Right lobe of liver (tissue), 6 donors: ENCODE measurements at regions not wholly inside any gene's neighbourhood (a gene's known extent, or its start where the extent isn't known, plus 50 kb on each side); places are given as distances from the start of the nearest gene placed in this dataset.
A peak's percentile ranks its signal among the peaks of the same experiment; 100 is the strongest.

ENCODE experiments used
- ATAC-seq, 4 donors: fragments of 200-7000 bp; cut with Tn5 transposase; one replicate each; pipeline ENCODE4 v1.9.1; 2020; ENCODE audit warnings: mild to moderate bottlenecking in 4 of 4, moderate library complexity in 4 of 4
- DNase-seq, 3 donors: peaks; one replicate each; pipeline ENCODE4 v3.0.0-alpha.2; 2020
- H3K27ac ChIP-seq, 3 donors: fragments of 200-600 bp; one replicate each; pipeline ENCODE4 v1.8.0; 2022
- H3K27me3 ChIP-seq, 2 donors: fragments of 200-600 bp; one replicate each; pipeline ENCODE4 v1.8.0; 2022
- H3K36me3 ChIP-seq, 4 donors: fragments of 200-600 bp; sonication (generic) in 1 of 4; one replicate each; pipeline versions ENCODE4 v1.5.1 to v1.8.0; 2017 to 2022; ENCODE audit warnings: control low read depth in 1 of 4
- H3K4me1 ChIP-seq, 4 donors: fragments of 200-600 bp; sonication (generic) in 1 of 4; one replicate each; pipeline versions ENCODE4 v1.5.1 to v1.8.0; 2017 to 2022; ENCODE audit warnings: control low read depth in 1 of 4
- H3K4me3 ChIP-seq, 3 donors: fragments of 200-600 bp; one replicate each; pipeline ENCODE4 v1.8.0; 2022
- H3K9me3 ChIP-seq, 4 donors: fragments of 200-600 bp; sonication (generic) in 1 of 4; one replicate each; pipeline versions ENCODE4 v1.5.1 to v1.8.0; 2017 to 2022; ENCODE audit warnings: control low read depth in 1 of 4
- CTCF ChIP-seq, 4 donors: fragments of 200-600 bp in 3 of 4; fragments of 450-650 bp in 1 of 4; IDR thresholded peaks; one replicate each; pipeline versions ENCODE4 v1.5.1 to v1.8.0; 2016 to 2022; ENCODE audit warnings: antibody characterized with exemption in 4 of 4, mild to moderate bottlenecking in 2 of 4
- POLR2A ChIP-seq: fragments of 450-650 bp; IDR thresholded peaks from one replicate; pipeline ENCODE4 v1.6.1; 2017; ENCODE audit warnings: antibody characterized with exemption, mild to moderate bottlenecking
- WGBS: methylation state at CpG from one replicate; pipeline ENCODE4 v1.1.6; 2018; ENCODE audit warnings: low coverage, low lambda C conversion rate; ENCODE audit not compliant: insufficient coverage; ENCODE audit errors: missing lambda C conversion rate; 5-methylcytosine and 5-hydroxymethylcytosine counted together
- intact Hi-C, 2 donors: fragments of 100-400 bp; cut with DNase I; formaldehyde crosslinking; loops; one replicate each; pipeline versions ENCODE4 v1.11.2 to v1.14.1; 2022
- donor health status: DM: no; HTN: yes; CAD: no.
- donor health status: DM: no; HTN: no; CAD: no.
- donor health status: DM: no; HTN: no; CAD: no.
- donor health status: DM: no; HTN: yes; CAD: no.
- donor health status: DM: no; HTN: yes; CAD: no.

GRCh38 chr3:160159806-160160205 is 65.4 kb upstream of the C3orf80 start:
- TF ChIP-seq CTCF (IDR thresholded peaks at IDR 0.05) (no peak), POLR2A (no peak)
- Histone ChIP-seq H3K4me3 (no peak overlapping the region), H3K4me1 (no peaks in the 10 kb centered on the region), H3K27ac (no peak overlapping the region), H3K27me3 (no peaks in the 10 kb centered on the region), H3K9me3 (no peaks in the 10 kb centered on the region), H3K36me3 (no peaks in the 10 kb centered on the region)
- 75% methylated on average over 3 of the region's 3 CpGs for WGBS
- ATAC-seq (no peak), DNase-seq (no peak)
- intact Hi-C loops = loop anchor here in 1 of 2 donors (5.0 kb wide), 1 partner anchor 187 kb away; no protein-coding TSS in a partner anchor

GRCh38 chr3:160161921-160162320 is 63.3 kb upstream of the C3orf80 start:
- Histone ChIP-seq H3K9me3 (no peaks in the 10 kb centered on the region), H3K4me3 (no peak overlapping the region), H3K27me3 (no peaks in the 10 kb centered on the region), H3K36me3 (no peaks in the 10 kb centered on the region), H3K27ac (no peak overlapping the region), H3K4me1 (no peaks in the 10 kb centered on the region)
- intact Hi-C loops = loop anchor here in 1 of 2 donors (5.0 kb wide), 1 partner anchor 185 kb away; no protein-coding TSS in a partner anchor
- DNase-seq (no peak), ATAC-seq (no peak)
- TF ChIP-seq POLR2A (no peak), CTCF (IDR thresholded peaks at IDR 0.05) (no peak)
- WGBS = 71% methylated on average over 5 of the region's 6 CpGs

- Histone ChIP-seq H3K4me3 (no peak overlapping the region), H3K4me1 (no peaks in the 10 kb centered on the region), H3K9me3 (no peaks in the 10 kb centered on the region), H3K27ac (no peak overlapping the region), H3K36me3 (no peaks in the 10 kb centered on the region), H3K27me3 (no peaks in the 10 kb centered on the region)
- WGBS = 65% methylated on average over 4 of the region's 5 CpGs
- DNase-seq (no peak), ATAC-seq (no peak)
- TF ChIP-seq POLR2A (no peak), CTCF (IDR thresholded peaks at IDR 0.05) (no peak)
- intact Hi-C loops = loop anchor here in 1 of 2 donors (5.0 kb wide), 1 partner anchor 185 kb away; no protein-coding TSS in a partner anchor
Measured at GRCh38 chr3:160162440-160162839, 62.8 kb upstream of the C3orf80 start.

GRCh38 chr3:160163229-160163878 is 61.9 kb upstream of the C3orf80 start:
- intact Hi-C loops = loop anchor here in 1 of 2 donors (5.0 kb wide), 1 partner anchor 184 kb away; no protein-coding TSS in a partner anchor
- DNase-seq (no peak), ATAC-seq (peak; percentile 61 to 72 (median 66))
- Histone ChIP-seq H3K4me3 (no peak overlapping the region), H3K27me3 (no peaks in the 10 kb centered on the region), H3K36me3 (no peaks in the 10 kb centered on the region), H3K4me1 (no peaks in the 10 kb centered on the region), H3K9me3 (no peaks in the 10 kb centered on the region), H3K27ac (no peak overlapping the region)
- TF ChIP-seq POLR2A (no peak), CTCF (IDR thresholded peaks at IDR 0.05) (peak; percentile 55 to 65 (median 60))
